ENCODE measurements at regions not wholly inside any gene's neighbourhood (a gene's known extent, or its start where the extent isn't known, plus 50 kb on each side); places are given as distances from the start of the nearest gene placed in this dataset.
"Not testable (repeated sequence)": the region's sequence is repeated elsewhere in the genome, so short reads cannot be mapped to it uniquely, and the experiment has no call there.

- DNase-seq (ENCODE audit: low spot score), result no peak
These were observed 326.1 kb upstream of the ARID1B start for GRCh38 chr6:156451088-156451487.

GRCh38 chr6:156450421-156450820 is 326.8 kb upstream of the ARID1B start:
- no peak for DNase-seq (ENCODE audit: low spot score)

- DNase-seq (ENCODE audit: low spot score), result no peak
These were observed 327.6 kb upstream of the ARID1B start for GRCh38 chr6:156449569-156449968.

- DNase-seq (ENCODE audit: low spot score), result no peak
These were observed 328.1 kb upstream of the ARID1B start for GRCh38 chr6:156449128-156449527.

GRCh38 chr6:156448579-156448978 is 328.6 kb upstream of the ARID1B start:
- DNase-seq (ENCODE audit: low spot score), result no peak

GRCh38 chr6:156440688-156441087 is 336.5 kb upstream of the ARID1B start:
- DNase-seq (ENCODE audit: low spot score), result no peak

GRCh38 chr6:156438350-156438923 is 338.7 kb upstream of the ARID1B start:
- no peak for DNase-seq (ENCODE audit: low spot score)

- DNase-seq (ENCODE audit: low spot score), result no peak
These were observed 339.9 kb upstream of the ARID1B start for GRCh38 chr6:156437121-156437879.

- DNase-seq (ENCODE audit: low spot score), result no peak
These were observed 342.4 kb upstream of the ARID1B start for GRCh38 chr6:156434795-156435190.

- no peak for DNase-seq (ENCODE audit: low spot score)
These were observed 343.0 kb upstream of the ARID1B start for GRCh38 chr6:156434049-156434794.

- DNase-seq (ENCODE audit: low spot score), result no peak
These were observed 344.6 kb upstream of the ARID1B start for GRCh38 chr6:156432543-156432942.

- DNase-seq (ENCODE audit: low spot score), result no peak
These were observed 346.8 kb upstream of the ARID1B start for GRCh38 chr6:156430386-156430785.

GRCh38 chr6:156427345-156427744 is 349.8 kb upstream of the ARID1B start:
- no peak for DNase-seq (ENCODE audit: low spot score)

- no peak for DNase-seq (ENCODE audit: low spot score)
These were observed 351.7 kb upstream of the ARID1B start for GRCh38 chr6:156425359-156426020.

GRCh38 chr6:156423829-156424228 is 353.3 kb upstream of the ARID1B start:
- DNase-seq (ENCODE audit: low spot score), result no peak

GRCh38 chr6:156423075-156423474 is 354.1 kb upstream of the ARID1B start:
- DNase-seq (ENCODE audit: low spot score), result no peak

GRCh38 chr6:156421933-156422332 is 355.2 kb upstream of the ARID1B start:
- DNase-seq (ENCODE audit: low spot score), result no peak

GRCh38 chr6:156421301-156421700 is 355.9 kb upstream of the ARID1B start:
- not testable (repeated sequence) for DNase-seq (ENCODE audit: low spot score)

GRCh38 chr6:156420172-156420993 is 356.8 kb upstream of the ARID1B start:
- DNase-seq (ENCODE audit: low spot score), result no peak

- DNase-seq (ENCODE audit: low spot score), result no peak
These were observed 357.6 kb upstream of the ARID1B start for GRCh38 chr6:156419594-156419993.

- no peak for DNase-seq (ENCODE audit: low spot score)
These were observed 358.9 kb upstream of the ARID1B start for GRCh38 chr6:156418253-156418652.

- no peak for DNase-seq (ENCODE audit: low spot score)
These were observed 360.8 kb upstream of the ARID1B start for GRCh38 chr6:156416391-156416790.

Data from NAMALWA (cell line).